GM23248 (cell line): ENCODE measurements at regions not wholly inside any gene's neighbourhood (a gene's known extent, or its start where the extent isn't known, plus 50 kb on each side); places are given as distances from the start of the nearest gene placed in this dataset.

Experiments used
- DNase-seq: peaks from one replicate; pipeline ENCODE4 v3.0.0-alpha.2; 2015
- H2AFZ ChIP-seq: fragments of 200-600 bp; sonication (generic); 2 replicates; pipeline ENCODE4 v1.6.1; 2016; ENCODE audit warnings: antibody characterized with exemption
- H3F3A ChIP-seq: fragments of 200-600 bp; sonication (generic); 2 replicates; pipeline ENCODE4 v1.6.1; 2016; ENCODE audit warnings: mild to moderate bottlenecking, antibody characterized with exemption, mixed run types; ENCODE audit not compliant: insufficient read depth
- H3K27ac ChIP-seq: fragments of 200-600 bp; sonication (generic); 2 replicates; pipeline ENCODE4 v1.5.1; 2016; ENCODE audit warnings: mild to moderate bottlenecking
- H3K27me3 ChIP-seq: fragments of 200-600 bp; sonication (generic); replicated peaks from 2 replicates; pipeline ENCODE4 v1.6.1; 2016; ENCODE audit warnings: mild to moderate bottlenecking; ENCODE audit not compliant: insufficient read depth
- H3K36me3 ChIP-seq: fragments of 200-600 bp; sonication (generic); 2 replicates; pipeline ENCODE4 v1.6.1; 2016; ENCODE audit warnings: low read depth, mild to moderate bottlenecking
- H3K4me1 ChIP-seq: fragments of 200-600 bp; sonication (generic); 2 replicates; pipeline ENCODE4 v1.6.1; 2016; ENCODE audit warnings: mild to moderate bottlenecking; ENCODE audit not compliant: insufficient read depth
- H3K4me2 ChIP-seq: fragments of 200-600 bp; sonication (generic); one replicate; pipeline ENCODE4 v1.6.1; 2016; ENCODE audit warnings: mild to moderate bottlenecking; ENCODE audit not compliant: unreplicated experiment
- H3K4me3 ChIP-seq: fragments of 200-600 bp; sonication (generic); 2 replicates; pipeline ENCODE4 v1.5.1; 2016; ENCODE audit warnings: mild to moderate bottlenecking
- H3K79me2 ChIP-seq: fragments of 200-600 bp; sonication (generic); 2 replicates; pipeline ENCODE4 v1.6.1; 2016; ENCODE audit warnings: mild to moderate bottlenecking; ENCODE audit not compliant: insufficient read depth
- H3K9ac ChIP-seq: fragments of 200-600 bp; sonication (generic); 2 replicates; pipeline ENCODE4 v1.6.1; 2016; ENCODE audit warnings: mild to moderate bottlenecking
- H3K9me2 ChIP-seq: fragments of 200-600 bp; sonication (generic); 2 replicates; pipeline ENCODE4 v1.6.1; 2016; ENCODE audit warnings: mixed run types, mild to moderate bottlenecking, moderate library complexity; ENCODE audit not compliant: insufficient read depth
- H3K9me3 ChIP-seq: fragments of 200-600 bp; sonication (generic); one replicate; pipeline ENCODE4 v1.6.1; 2017; ENCODE audit warnings: low read depth
- H4K20me1 ChIP-seq: fragments of 200-600 bp; sonication (generic); 2 replicates; pipeline ENCODE4 v1.6.0; 2016; ENCODE audit not compliant: insufficient read depth
- EZH2 ChIP-seq: fragments of 200-600 bp; sonication (generic); IDR thresholded peaks from 2 replicates; pipeline ENCODE4 v1.6.1; 2018; ENCODE audit warnings: antibody characterized with exemption, mild to moderate bottlenecking; ENCODE audit not compliant: insufficient read depth, poor library complexity, severe bottlenecking
- EZH2phosphoT487 ChIP-seq: fragments of 200-600 bp; sonication (generic); IDR thresholded peaks from 2 replicates; pipeline ENCODE4 v1.6.1; 2018; ENCODE audit warnings: antibody characterized with exemption, moderate library complexity, mild to moderate bottlenecking, low read depth; ENCODE audit not compliant: insufficient read depth
- WGBS, 2 experiments: methylation state at CpG; one replicate each; pipeline ENCODE4 v1.1.6; 2015 to 2017; ENCODE audit warnings: low lambda C conversion rate in 2 of 2, low coverage in 1 of 2; ENCODE audit errors: missing lambda C conversion rate in 2 of 2; 5-methylcytosine and 5-hydroxymethylcytosine counted together
- in situ Hi-C: fragments of 300-500 bp; cut with MboI; formaldehyde crosslinking; loops from 2 replicates; pipeline ENCODE4 v1.15.0; 2020

DNA sequence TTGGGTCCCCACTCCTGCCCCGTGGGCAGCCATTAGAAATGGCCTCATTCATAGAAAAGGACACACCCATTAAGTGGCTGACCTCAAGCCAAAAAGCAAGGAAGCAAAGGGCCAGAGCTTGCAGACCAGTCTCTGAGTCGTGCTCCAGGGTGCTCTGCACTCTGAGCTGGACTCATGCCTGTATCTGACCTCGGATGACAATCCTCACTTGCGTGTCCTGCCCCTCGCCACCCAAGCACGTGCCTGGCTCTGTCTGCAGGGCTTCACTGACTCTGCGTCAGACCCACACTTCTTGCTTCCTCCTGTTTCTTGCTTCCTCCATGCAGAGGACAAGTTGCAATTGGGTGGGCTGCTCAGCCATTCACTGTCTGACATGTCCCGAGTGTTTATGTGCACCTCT is 138.8 kb downstream of the OAT start:
- TF ChIP-seq EZH2phosphoT487 (no peak), EZH2 (no peak)
- H3K27ac ChIP-seq = no peak overlapping the region
- 25 to 33% methylated on average over 8 of the region's 8 CpGs for WGBS, 2 experiments
- in situ Hi-C loops = no loop called here
- DNase-seq = no peak
- H2AFZ ChIP-seq = no peak overlapping the region
- no peaks in the 10 kb centered on the region for H3K9me3 ChIP-seq
- no peaks in the 10 kb centered on the region for H3K79me2 ChIP-seq
- no peak overlapping the region for H3K4me3 ChIP-seq
- no peaks in the 10 kb centered on the region for H3K4me1 ChIP-seq
- H4K20me1 ChIP-seq = no peaks in the 10 kb centered on the region
- no peaks in the 10 kb centered on the region for H3K36me3 ChIP-seq
- H3K4me2 ChIP-seq = no peak overlapping the region
- no peaks in the 10 kb centered on the region for H3K9me2 ChIP-seq
- H3K27me3 ChIP-seq = 0 out of 2 replicates have a peak, but pooled peaks cover 5% of the 10 kb centered on the region
- no peak overlapping the region for H3K9ac ChIP-seq
- H3F3A ChIP-seq = no peaks in the 10 kb centered on the region

DNA sequence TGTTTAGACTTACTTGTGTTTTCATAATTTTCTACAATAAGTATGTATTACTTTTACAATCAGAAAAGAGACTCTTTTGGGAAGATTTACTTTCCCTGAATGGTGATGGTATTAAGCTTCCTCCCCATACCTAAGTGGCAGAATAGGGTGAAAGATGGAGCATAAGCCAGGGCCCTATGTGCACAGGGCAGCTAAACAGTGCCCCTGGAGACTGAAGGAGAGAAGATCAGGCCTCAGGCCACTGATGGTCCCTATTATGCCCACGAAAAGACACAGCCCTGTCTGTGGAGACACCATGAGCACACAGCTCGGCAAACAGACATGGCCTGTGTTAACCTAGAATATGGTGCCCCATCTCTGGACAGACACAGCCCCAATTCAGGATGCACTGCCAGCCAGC is 139.4 kb downstream of the OAT start:
- in situ Hi-C loops = no loop called here

DNA sequence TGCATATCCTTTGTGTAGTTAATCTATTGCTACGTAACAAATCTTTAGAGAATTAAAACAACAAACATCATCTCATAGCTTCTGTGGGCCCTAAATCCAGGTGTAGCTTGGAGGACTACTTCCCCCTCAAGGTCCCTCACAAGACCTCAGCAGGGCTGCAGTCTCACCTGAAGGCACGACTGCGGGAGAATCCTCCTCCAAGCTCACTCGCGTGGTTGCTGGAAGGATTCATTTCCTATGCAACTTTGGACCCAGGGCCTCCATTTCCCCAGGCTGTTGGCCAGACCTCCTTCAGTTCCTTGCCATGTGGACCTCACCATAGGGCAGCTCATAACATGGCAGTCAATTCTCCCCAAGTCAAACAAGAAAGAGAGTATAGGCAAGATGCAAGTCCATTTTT is 140.4 kb downstream of the OAT start:
- no peaks in the 10 kb centered on the region for H3K9me3 ChIP-seq
- H3K79me2 ChIP-seq = no peaks in the 10 kb centered on the region
- H3K4me1 ChIP-seq = no peaks in the 10 kb centered on the region
- no peak for DNase-seq
- H4K20me1 ChIP-seq = no peaks in the 10 kb centered on the region
- H3K36me3 ChIP-seq = no peaks in the 10 kb centered on the region
- H3K27me3 ChIP-seq = no peaks in the 10 kb centered on the region
- no peak overlapping the region for H3K4me2 ChIP-seq
- H3K9me2 ChIP-seq = no peaks in the 10 kb centered on the region
- H3K4me3 ChIP-seq = no peak overlapping the region
- in situ Hi-C loops = no loop called here
- 44 to 51% methylated on average over 5 of the region's 5 CpGs for WGBS, 2 experiments
- no peak overlapping the region for H2AFZ ChIP-seq
- TF ChIP-seq EZH2phosphoT487 (no peak), EZH2 (no peak)
- no peak overlapping the region for H3K27ac ChIP-seq
- no peak overlapping the region for H3K9ac ChIP-seq
- H3F3A ChIP-seq = no peaks in the 10 kb centered on the region

More for the DNA sequence above, 139.4 kb downstream of the OAT start:
- Histone ChIP-seq H3K36me3 (no peaks in the 10 kb centered on the region), H2AFZ (no peak overlapping the region), H4K20me1 (no peaks in the 10 kb centered on the region), H3K9me2 (no peaks in the 10 kb centered on the region), H3F3A (no peaks in the 10 kb centered on the region), H3K4me1 (no peaks in the 10 kb centered on the region), H3K9ac (no peak overlapping the region), H3K4me3 (no peak overlapping the region), H3K4me2 (no peak overlapping the region), H3K9me3 (no peaks in the 10 kb centered on the region), H3K27me3 (no peaks in the 10 kb centered on the region), H3K27ac (no peak overlapping the region), H3K79me2 (no peaks in the 10 kb centered on the region)
- 7 to 13% methylated on average over 2 of the region's 2 CpGs for WGBS, 2 experiments
- DNase-seq = no peak
- no peak for TF ChIP-seq EZH2
- TF ChIP-seq EZH2phosphoT487 = no peak

DNA sequence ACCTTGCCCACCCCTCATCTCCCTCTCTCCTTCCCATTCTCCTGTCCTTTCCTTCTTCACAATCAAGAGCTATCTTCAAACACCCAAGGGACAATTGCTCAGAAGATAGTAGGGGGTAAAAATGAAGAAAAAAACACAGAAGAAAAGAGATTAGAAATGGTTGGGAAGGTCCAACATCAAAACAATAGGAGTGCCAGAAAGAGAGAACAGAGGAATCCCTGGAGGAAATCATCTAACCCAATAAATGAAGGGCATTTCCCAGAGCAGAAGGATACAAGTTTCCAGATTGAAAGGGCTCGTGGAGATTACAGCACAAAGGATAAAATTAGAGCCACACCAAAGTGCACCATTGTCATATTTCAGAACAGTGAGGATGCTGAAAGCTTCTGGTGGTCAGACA is 145.6 kb downstream of the OAT start:
- no peak for DNase-seq
- no peaks in the 10 kb centered on the region for H3K4me1 ChIP-seq
- no peak overlapping the region for H3K4me3 ChIP-seq
- no peaks in the 10 kb centered on the region for H3K9me2 ChIP-seq
- no peak overlapping the region for H3K9ac ChIP-seq
- H4K20me1 ChIP-seq = no peaks in the 10 kb centered on the region
- no peak overlapping the region for H3K4me2 ChIP-seq
- no peaks in the 10 kb centered on the region for H3K79me2 ChIP-seq
- H2AFZ ChIP-seq = no peak overlapping the region
- no peak overlapping the region for H3K27ac ChIP-seq
- H3K27me3 ChIP-seq = no peaks in the 10 kb centered on the region
- TF ChIP-seq EZH2phosphoT487 = no peak
- TF ChIP-seq EZH2 = no peak
- H3K36me3 ChIP-seq = no peaks in the 10 kb centered on the region
- H3F3A ChIP-seq = no peaks in the 10 kb centered on the region
- WGBS, 2 experiments = 0% methylated on average over 1 of the region's 1 CpG
- in situ Hi-C loops = no loop called here
- H3K9me3 ChIP-seq = no peaks in the 10 kb centered on the region

DNA sequence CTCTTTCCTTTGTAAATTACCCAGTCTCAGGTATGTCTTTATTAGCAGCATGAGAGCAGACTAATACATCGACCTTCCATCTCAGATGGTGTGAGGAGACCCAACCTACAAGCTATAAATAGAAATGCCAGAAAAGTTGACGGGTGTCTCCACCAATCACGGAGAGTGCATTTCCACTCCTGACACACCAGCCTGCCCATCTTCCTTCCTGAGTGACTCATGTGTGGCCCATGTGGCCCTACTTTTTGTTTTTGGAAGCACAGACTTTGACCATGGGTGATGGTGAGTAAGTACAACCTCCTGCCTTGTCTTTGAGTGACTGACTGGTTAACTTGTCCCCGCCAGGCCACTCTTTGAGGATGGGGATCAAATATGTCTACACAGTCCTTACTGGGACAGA is 147.0 kb downstream of the OAT start:
- no peak overlapping the region for H3K27ac ChIP-seq
- H3K9me3 ChIP-seq = no peaks in the 10 kb centered on the region
- no peak overlapping the region for H2AFZ ChIP-seq
- H3K9me2 ChIP-seq = no peaks in the 10 kb centered on the region
- no peaks in the 10 kb centered on the region for H4K20me1 ChIP-seq
- no peak for DNase-seq
- no peaks in the 10 kb centered on the region for H3K27me3 ChIP-seq
- in situ Hi-C loops = no loop called here
- no peak overlapping the region for H3K4me3 ChIP-seq
- no peaks in the 10 kb centered on the region for H3F3A ChIP-seq
- no peak overlapping the region for H3K4me2 ChIP-seq
- no peaks in the 10 kb centered on the region for H3K79me2 ChIP-seq
- TF ChIP-seq EZH2phosphoT487 (no peak), EZH2 (no peak)
- H3K9ac ChIP-seq = no peak overlapping the region
- no peaks in the 10 kb centered on the region for H3K4me1 ChIP-seq
- WGBS, 2 experiments = 33 to 41% methylated on average over 4 of the region's 4 CpGs
- H3K36me3 ChIP-seq = no peaks in the 10 kb centered on the region
